Esophagus (tissue), 2 donors: ENCODE measurements at regions not wholly inside any gene's neighbourhood (a gene's known extent, or its start where the extent isn't known, plus 50 kb on each side); places are given as distances from the start of the nearest gene placed in this dataset.

Source experiments
- H3K27ac ChIP-seq, 2 donors: one replicate each; pipeline ENCODE4 v1.5.1; 2013; ENCODE audit warnings: low read depth in 2 of 2, mild to moderate bottlenecking in 2 of 2, inconsistent platforms in 1 of 2, low read length in 1 of 2, moderate library complexity in 1 of 2
- H3K27me3 ChIP-seq, 2 donors: one replicate each; pipeline ENCODE4 v1.6.1; 2013; ENCODE audit warnings: low read length in 2 of 2, control low read depth in 1 of 2, mild to moderate bottlenecking in 1 of 2; ENCODE audit not compliant: insufficient read depth in 2 of 2, control insufficient read depth in 1 of 2
- H3K36me3 ChIP-seq, 2 donors: one replicate each; pipeline ENCODE4 v1.6.1; 2013; ENCODE audit warnings: low read length in 1 of 2; ENCODE audit not compliant: control insufficient read depth in 2 of 2, insufficient read depth in 2 of 2
- H3K4me1 ChIP-seq, 2 donors: one replicate each; pipeline ENCODE4 v1.6.1; 2013; ENCODE audit warnings: low read length in 1 of 2; ENCODE audit not compliant: control insufficient read depth in 2 of 2, insufficient read depth in 2 of 2
- H3K4me3 ChIP-seq, 2 donors: one replicate each; pipeline ENCODE4 v1.5.1; 2013; ENCODE audit warnings: low read length in 2 of 2, mild to moderate bottlenecking in 2 of 2, low read depth in 1 of 2, moderate library complexity in 1 of 2
- H3K9me3 ChIP-seq, 2 donors: one replicate each; pipeline ENCODE4 v1.6.1; 2013; ENCODE audit warnings: mild to moderate bottlenecking in 2 of 2, low read depth in 1 of 2, low read length in 1 of 2, moderate library complexity in 1 of 2; ENCODE audit not compliant: control insufficient read depth in 2 of 2, insufficient read depth in 1 of 2
- WGBS, 2 donors: extraction: QIAGEN DNeasy Blood & Tissue Kit; methylation state at CpG; one replicate each; pipeline ENCODE4 v1.1.7; 2013; 5-methylcytosine and 5-hydroxymethylcytosine counted together
- donor health status: healthy with polysubstance abuse.
- donor health status: Bipolar disorder and iron deficiency.

DNA sequence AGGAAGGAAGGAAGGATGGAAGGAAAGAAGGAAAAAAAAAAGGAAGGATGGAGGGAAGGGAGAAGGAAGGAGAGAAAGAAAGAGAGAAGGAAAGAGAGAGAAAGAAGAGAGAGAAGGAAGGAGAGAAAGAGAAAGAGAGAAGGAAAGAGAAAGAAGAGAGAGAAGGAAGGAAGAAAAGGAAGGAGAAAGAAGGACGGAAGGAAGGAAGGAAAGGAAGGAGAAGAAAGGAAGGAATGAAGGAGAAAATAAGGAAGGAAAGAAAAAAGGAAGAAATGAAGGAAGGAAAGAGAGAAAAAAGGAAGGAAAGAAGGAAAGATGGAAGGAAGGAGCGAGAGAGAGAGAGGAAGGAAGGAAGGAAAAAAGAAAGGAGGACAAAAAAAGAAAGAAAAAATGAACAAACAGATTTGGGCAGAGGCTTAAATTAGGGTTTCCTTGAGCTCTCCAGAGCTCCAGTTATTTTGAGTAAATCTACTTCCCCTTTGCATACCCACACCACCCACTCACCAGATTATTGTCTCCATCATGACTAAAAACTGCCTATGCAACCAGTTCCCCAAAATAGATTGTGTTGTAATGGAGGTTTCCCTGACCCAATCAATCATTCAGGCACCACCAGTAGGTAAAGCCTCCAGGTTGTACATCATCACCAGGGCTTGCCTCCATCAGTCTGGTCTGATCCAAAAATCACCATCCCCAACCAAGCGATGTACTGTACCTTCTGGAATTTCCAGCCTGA is 1722.9 kb upstream of the PCDH10 start:
- no peaks in the 10 kb centered on the region for H3K27me3 ChIP-seq
- no peaks in the 10 kb centered on the region for H3K9me3 ChIP-seq
- WGBS, 2 donors, result 80 to 90% methylated on average over 3 of the region's 3 CpGs
- H3K4me1 ChIP-seq, result no peaks in the 10 kb centered on the region
- H3K36me3 ChIP-seq, result no peaks in the 10 kb centered on the region
- H3K27ac ChIP-seq, result no peak overlapping the region
- no peak overlapping the region for H3K4me3 ChIP-seq

DNA sequence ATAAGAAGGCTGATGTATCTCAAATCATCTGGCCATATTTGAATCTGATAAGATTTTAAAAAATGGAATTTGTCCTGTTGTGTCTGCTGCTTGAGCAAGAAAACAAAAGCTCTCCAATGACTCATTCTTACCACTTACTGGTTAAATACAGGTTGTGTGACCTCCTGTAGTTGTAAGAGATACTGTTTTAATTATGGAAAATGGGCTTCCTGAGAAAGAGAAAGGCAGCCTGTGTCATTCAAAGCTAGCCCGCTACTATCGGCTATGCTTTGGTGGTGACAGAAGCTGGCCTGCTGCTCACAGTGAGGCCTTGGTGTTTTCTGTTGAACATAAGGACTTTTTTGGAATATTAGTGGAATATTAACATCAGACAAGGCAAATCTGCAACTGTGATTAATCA is 1722.1 kb upstream of the PCDH10 start:
- no peak overlapping the region for H3K27ac ChIP-seq
- WGBS, 2 donors, result 85 to 95% methylated on average over 2 of the region's 2 CpGs
- H3K4me3 ChIP-seq, result no peak overlapping the region
- no peaks in the 10 kb centered on the region for H3K4me1 ChIP-seq
- no peaks in the 10 kb centered on the region for H3K9me3 ChIP-seq
- H3K36me3 ChIP-seq, result no peaks in the 10 kb centered on the region
- no peaks in the 10 kb centered on the region for H3K27me3 ChIP-seq

- H3K4me3 ChIP-seq, result no peak overlapping the region
- H3K9me3 ChIP-seq, result no peaks in the 10 kb centered on the region
- H3K36me3 ChIP-seq, result no peaks in the 10 kb centered on the region
- no peaks in the 10 kb centered on the region for H3K4me1 ChIP-seq
- 68% methylated on average over 3 of the region's 3 CpGs for WGBS, 2 donors
- H3K27me3 ChIP-seq, result no peaks in the 10 kb centered on the region
- no peak overlapping the region for H3K27ac ChIP-seq
Observed at GRCh38 chr4:131430302-131430701, 1718.8 kb upstream of the PCDH10 start.

DNA sequence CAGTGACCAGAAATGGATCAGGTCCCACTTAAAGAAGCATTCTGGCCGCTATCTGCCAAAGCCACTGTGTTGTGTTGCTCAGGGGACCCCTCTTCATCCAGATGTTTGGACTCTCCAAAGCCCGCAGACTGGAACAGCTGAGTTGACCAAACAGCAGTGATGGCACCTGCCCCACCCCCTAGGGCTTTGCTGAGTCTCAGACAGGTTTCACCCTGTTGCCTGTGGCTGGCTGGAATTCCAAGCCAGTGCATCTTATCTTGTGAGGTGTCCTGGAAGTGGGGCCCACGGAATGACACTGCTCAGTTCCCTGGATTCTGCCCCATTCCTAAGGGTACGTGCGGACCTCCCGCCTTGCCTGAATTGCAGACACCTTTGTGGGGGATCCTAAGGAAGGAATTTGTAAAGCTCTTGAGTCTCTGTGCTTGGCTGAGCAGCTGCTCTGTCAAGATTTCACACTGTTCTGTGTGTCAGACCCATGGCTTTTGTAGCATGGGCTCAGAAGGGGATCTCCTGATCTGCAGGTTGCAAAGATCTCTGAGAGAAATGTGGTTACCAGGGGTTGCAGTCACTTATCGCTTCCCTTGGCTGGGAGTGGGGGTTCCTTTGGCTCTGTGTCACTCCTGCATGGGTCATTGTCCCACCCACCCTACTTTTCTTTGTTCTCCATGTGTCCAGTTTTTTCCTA is 1707.9 kb upstream of the PCDH10 start:
- Histone ChIP-seq H3K4me3 (no peak overlapping the region), H3K36me3 (no peaks in the 10 kb centered on the region), H3K4me1 (no peaks in the 10 kb centered on the region), H3K27me3 (no peaks in the 10 kb centered on the region), H3K9me3 (peaks cover 0 to 6% of the 10 kb centered on the region in 2 donors), H3K27ac (no peak overlapping the region)
- WGBS, 2 donors, result 81 to 88% methylated on average over 7 of the region's 7 CpGs

- Histone ChIP-seq H3K4me1 (no peaks in the 10 kb centered on the region), H3K27ac (no peak overlapping the region), H3K9me3 (no peaks in the 10 kb centered on the region), H3K36me3 (no peaks in the 10 kb centered on the region), H3K4me3 (no peak overlapping the region), H3K27me3 (no peaks in the 10 kb centered on the region)
- WGBS, 2 donors, result 70 to 71% methylated on average over 6 of the region's 6 CpGs
Observed at GRCh38 chr4:131447883-131448282, 1701.2 kb upstream of the PCDH10 start.

DNA sequence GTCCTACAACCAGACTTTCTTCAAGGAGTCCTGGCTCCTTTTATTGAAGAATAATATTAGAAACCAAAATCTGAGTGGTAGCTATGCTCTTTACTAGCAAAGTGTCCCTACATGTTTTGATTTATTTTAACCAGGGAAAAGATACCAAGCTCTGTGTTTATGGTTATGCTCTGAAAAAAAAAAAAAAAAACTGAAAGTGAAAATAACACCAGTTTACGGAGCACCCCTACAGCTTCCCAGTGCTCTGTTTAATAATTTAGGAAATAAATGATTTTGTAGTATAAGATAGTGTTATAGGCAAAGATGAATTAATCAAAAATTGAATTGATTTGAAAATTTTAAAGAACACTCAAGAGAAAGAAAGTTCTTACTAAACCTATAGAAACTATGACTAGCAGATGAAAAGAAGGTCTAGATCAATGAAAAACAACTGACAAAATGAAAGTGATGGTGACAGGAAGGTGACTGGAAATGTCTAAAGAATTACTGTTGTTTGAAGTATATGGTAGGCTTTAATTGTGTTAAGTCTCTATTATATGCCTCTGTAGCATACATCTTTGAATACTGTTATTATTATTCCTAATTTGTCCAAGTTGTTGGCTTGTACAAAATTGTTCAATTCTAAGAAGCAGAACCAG is 1698.4 kb upstream of the PCDH10 start:
- no peaks in the 10 kb centered on the region for H3K27me3 ChIP-seq
- 79 to 86% methylated on average over 1 of the region's 1 CpG for WGBS, 2 donors
- H3K4me3 ChIP-seq, result no peak overlapping the region

GRCh38 chr4:131459430-131460101 is 1689.5 kb upstream of the PCDH10 start:
- Histone ChIP-seq H3K36me3 (no peaks in the 10 kb centered on the region), H3K9me3 (no peaks in the 10 kb centered on the region), H3K27ac (no peak overlapping the region), H3K4me3 (no peak overlapping the region), H3K27me3 (no peaks in the 10 kb centered on the region), H3K4me1 (no peaks in the 10 kb centered on the region)
- 63 to 79% methylated on average over 4 of the region's 4 CpGs for WGBS, 2 donors

More for the DNA sequence above, 1698.4 kb upstream of the PCDH10 start:
- H3K36me3 ChIP-seq, result no peaks in the 10 kb centered on the region
- no peak overlapping the region for H3K27ac ChIP-seq
- no peaks in the 10 kb centered on the region for H3K9me3 ChIP-seq
- no peaks in the 10 kb centered on the region for H3K4me1 ChIP-seq

- no peak overlapping the region for H3K27ac ChIP-seq
- no peak overlapping the region for H3K4me3 ChIP-seq
- no peaks in the 10 kb centered on the region for H3K36me3 ChIP-seq
- no peaks in the 10 kb centered on the region for H3K9me3 ChIP-seq
- no peaks in the 10 kb centered on the region for H3K4me1 ChIP-seq
- H3K27me3 ChIP-seq, result no peaks in the 10 kb centered on the region
Observed at GRCh38 chr4:131470360-131470759, 1678.7 kb upstream of the PCDH10 start.

DNA sequence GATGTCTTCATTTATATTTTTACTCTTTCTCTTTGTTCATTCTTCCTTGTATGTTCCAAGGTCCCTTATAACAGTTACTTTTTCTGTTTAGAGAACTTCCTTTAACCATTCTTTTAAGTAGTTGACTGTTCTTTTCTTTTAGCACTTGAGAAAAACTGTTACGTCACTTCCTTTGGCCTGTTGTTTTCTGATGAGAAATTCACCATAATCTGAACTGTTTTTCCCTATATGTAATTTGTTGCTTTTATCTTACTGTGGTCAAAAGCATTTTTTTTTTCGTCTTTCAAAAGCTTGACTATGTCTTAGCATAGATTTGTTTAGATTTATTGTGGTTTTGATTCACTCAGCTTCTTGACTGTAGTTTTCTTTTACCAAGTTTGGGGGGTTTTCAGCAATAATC is 1660.3 kb upstream of the PCDH10 start:
- no peak overlapping the region for H3K27ac ChIP-seq
- H3K27me3 ChIP-seq, result no peaks in the 10 kb centered on the region
- no peak overlapping the region for H3K4me3 ChIP-seq
- no peaks in the 10 kb centered on the region for H3K36me3 ChIP-seq
- WGBS, 2 donors, result 60 to 63% methylated on average over 2 of the region's 2 CpGs
- H3K9me3 ChIP-seq, result no peaks in the 10 kb centered on the region
- H3K4me1 ChIP-seq, result no peaks in the 10 kb centered on the region
